ENCODE measurements at regions not wholly inside any gene's neighbourhood (a gene's known extent, or its start where the extent isn't known, plus 50 kb on each side); places are given as distances from the start of the nearest gene placed in this dataset.
"Not testable (repeated sequence)": the region's sequence is repeated elsewhere in the genome, so short reads cannot be mapped to it uniquely, and the experiment has no call there.

DNA sequence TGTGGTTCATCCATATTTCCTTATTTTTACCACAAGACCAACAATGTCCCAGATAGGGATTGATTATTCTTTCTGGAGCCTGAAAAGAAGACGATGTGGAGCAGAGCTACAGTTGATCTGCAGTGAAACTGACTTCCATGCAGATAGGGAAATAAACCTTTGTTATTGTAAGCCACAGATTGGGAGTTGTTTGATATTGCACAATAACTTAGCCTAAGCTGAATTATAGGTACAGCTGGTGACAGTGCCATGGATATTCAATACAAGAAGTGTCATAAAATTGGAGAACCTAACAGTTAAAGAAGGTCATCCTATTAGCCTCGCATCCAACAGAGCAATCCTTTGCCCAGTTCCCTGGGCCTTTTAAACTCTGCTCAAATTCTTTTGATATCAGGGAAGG, 367.7 kb upstream of the PPP2R3A start:
- Histone ChIP-seq H3K79me2 (ENCODE audit: low read length) (no peaks in the 10 kb centered on the region), H3K4me1 (ENCODE audit: low read length) (no peaks in the 10 kb centered on the region), H3K27ac (ENCODE audit: low read length) (no peak overlapping the region), H3K27me3 (ENCODE audit: low read depth, low read length) (peaks cover 17% of the 10 kb centered on the region), H3K4me2 (ENCODE audit: low read length) (no peak overlapping the region), H3K36me3 (replicated peaks; ENCODE audit: low read depth, low read length) (no peaks in the 10 kb centered on the region), H3K4me3 (ENCODE audit: low read length) (no peak overlapping the region), H4K20me1 (ENCODE audit: insufficient read depth, low read length) (no peaks in the 10 kb centered on the region), H2AFZ (ENCODE audit: low read depth, low read length) (no peak overlapping the region), H3K9ac (ENCODE audit: low read length) (no peak overlapping the region), H3K9me3 (ENCODE audit: insufficient read depth, low read length) (no peaks in the 10 kb centered on the region)
- TF ChIP-seq, protein P1, sequence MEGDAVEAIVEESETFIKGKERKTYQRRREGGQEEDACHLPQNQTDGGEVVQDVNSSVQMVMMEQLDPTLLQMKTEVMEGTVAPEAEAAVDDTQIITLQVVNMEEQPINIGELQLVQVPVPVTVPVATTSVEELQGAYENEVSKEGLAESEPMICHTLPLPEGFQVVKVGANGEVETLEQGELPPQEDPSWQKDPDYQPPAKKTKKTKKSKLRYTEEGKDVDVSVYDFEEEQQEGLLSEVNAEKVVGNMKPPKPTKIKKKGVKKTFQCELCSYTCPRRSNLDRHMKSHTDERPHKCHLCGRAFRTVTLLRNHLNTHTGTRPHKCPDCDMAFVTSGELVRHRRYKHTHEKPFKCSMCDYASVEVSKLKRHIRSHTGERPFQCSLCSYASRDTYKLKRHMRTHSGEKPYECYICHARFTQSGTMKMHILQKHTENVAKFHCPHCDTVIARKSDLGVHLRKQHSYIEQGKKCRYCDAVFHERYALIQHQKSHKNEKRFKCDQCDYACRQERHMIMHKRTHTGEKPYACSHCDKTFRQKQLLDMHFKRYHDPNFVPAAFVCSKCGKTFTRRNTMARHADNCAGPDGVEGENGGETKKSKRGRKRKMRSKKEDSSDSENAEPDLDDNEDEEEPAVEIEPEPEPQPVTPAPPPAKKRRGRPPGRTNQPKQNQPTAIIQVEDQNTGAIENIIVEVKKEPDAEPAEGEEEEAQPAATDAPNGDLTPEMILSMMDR (IDR thresholded peaks at IDR 0.05; ENCODE audit: low read depth, low read length): no peak
- TF ChIP-seq EZH2phosphoT487 (IDR thresholded peaks at IDR 0.05; ENCODE audit: low read depth): no peak

DNA sequence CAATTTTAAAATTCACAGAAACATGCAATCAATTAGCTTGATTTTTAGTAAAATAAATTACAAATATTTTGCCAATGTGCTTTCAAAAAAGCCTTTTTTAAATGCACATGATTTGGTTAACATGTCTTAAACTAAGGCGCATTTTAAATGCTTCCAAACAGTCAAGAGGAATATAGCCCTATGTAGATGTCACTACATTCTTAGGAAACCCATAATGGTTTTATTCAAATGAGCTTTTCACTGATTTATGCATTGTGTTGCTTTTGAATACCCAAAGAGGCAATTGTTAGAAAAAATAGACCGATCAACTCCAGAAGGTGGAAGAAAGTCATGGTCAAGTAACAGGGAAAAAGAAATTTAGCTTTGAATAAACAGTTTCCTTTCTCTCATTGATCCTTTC, 366.9 kb upstream of the PPP2R3A start:
- no peak for TF ChIP-seq EZH2phosphoT487 (IDR thresholded peaks at IDR 0.05; ENCODE audit: low read depth)
- H3K79me2 ChIP-seq (ENCODE audit: low read length): no peaks in the 10 kb centered on the region
- H3K4me1 ChIP-seq (ENCODE audit: low read length): no peaks in the 10 kb centered on the region
- no peaks in the 10 kb centered on the region for H3K36me3 ChIP-seq (replicated peaks; ENCODE audit: low read depth, low read length)
- no peak overlapping the region for H3K4me3 ChIP-seq (ENCODE audit: low read length)
- no peak overlapping the region for H3K4me2 ChIP-seq (ENCODE audit: low read length)
- H2AFZ ChIP-seq (ENCODE audit: low read depth, low read length): no peak overlapping the region
- no peaks in the 10 kb centered on the region for H4K20me1 ChIP-seq (ENCODE audit: insufficient read depth, low read length)
- no peak overlapping the region for H3K27ac ChIP-seq (ENCODE audit: low read length)
- no peaks in the 10 kb centered on the region for H3K9me3 ChIP-seq (ENCODE audit: insufficient read depth, low read length)
- H3K27me3 ChIP-seq (ENCODE audit: low read depth, low read length): peaks cover 17% of the 10 kb centered on the region
- H3K9ac ChIP-seq (ENCODE audit: low read length): no peak overlapping the region

- not testable (repeated sequence) for H4K20me1 ChIP-seq (ENCODE audit: insufficient read depth, low read length); H3K27me3 ChIP-seq (ENCODE audit: low read depth, low read length); H3K27ac ChIP-seq (ENCODE audit: low read length); H3K4me1 ChIP-seq (ENCODE audit: low read length); H2AFZ ChIP-seq (ENCODE audit: low read depth, low read length); H3K4me2 ChIP-seq (ENCODE audit: low read length); H3K4me3 ChIP-seq (ENCODE audit: low read length); H3K9ac ChIP-seq (ENCODE audit: low read length); H3K9me3 ChIP-seq (ENCODE audit: insufficient read depth, low read length); H3K79me2 ChIP-seq (ENCODE audit: low read length); H3K36me3 ChIP-seq (replicated peaks; ENCODE audit: low read depth, low read length)
Measured at GRCh38 chr3:135604512-135604911, 361.0 kb upstream of the PPP2R3A start.

- Histone ChIP-seq H3K9me3 (ENCODE audit: insufficient read depth, low read length) (no peaks in the 10 kb centered on the region), H4K20me1 (ENCODE audit: insufficient read depth, low read length) (no peaks in the 10 kb centered on the region), H3K4me3 (ENCODE audit: low read length) (no peak overlapping the region), H3K4me1 (ENCODE audit: low read length) (no peaks in the 10 kb centered on the region), H3K9ac (ENCODE audit: low read length) (no peak overlapping the region), H3K4me2 (ENCODE audit: low read length) (no peak overlapping the region), H3K27me3 (ENCODE audit: low read depth, low read length) (no peaks in the 10 kb centered on the region), H3K27ac (ENCODE audit: low read length) (no peak overlapping the region), H3K79me2 (ENCODE audit: low read length) (no peaks in the 10 kb centered on the region), H3K36me3 (replicated peaks; ENCODE audit: low read depth, low read length) (no peaks in the 10 kb centered on the region), H2AFZ (ENCODE audit: low read depth, low read length) (no peak overlapping the region; the same call in 1 of the 2 replicates)
- TF ChIP-seq, protein P1 (IDR thresholded peaks at IDR 0.05; ENCODE audit: low read depth, low read length): no peak
- no peak for TF ChIP-seq EZH2phosphoT487 (IDR thresholded peaks at IDR 0.05; ENCODE audit: low read depth)
Measured at GRCh38 chr3:135618123-135618522, 347.4 kb upstream of the PPP2R3A start.

DNA sequence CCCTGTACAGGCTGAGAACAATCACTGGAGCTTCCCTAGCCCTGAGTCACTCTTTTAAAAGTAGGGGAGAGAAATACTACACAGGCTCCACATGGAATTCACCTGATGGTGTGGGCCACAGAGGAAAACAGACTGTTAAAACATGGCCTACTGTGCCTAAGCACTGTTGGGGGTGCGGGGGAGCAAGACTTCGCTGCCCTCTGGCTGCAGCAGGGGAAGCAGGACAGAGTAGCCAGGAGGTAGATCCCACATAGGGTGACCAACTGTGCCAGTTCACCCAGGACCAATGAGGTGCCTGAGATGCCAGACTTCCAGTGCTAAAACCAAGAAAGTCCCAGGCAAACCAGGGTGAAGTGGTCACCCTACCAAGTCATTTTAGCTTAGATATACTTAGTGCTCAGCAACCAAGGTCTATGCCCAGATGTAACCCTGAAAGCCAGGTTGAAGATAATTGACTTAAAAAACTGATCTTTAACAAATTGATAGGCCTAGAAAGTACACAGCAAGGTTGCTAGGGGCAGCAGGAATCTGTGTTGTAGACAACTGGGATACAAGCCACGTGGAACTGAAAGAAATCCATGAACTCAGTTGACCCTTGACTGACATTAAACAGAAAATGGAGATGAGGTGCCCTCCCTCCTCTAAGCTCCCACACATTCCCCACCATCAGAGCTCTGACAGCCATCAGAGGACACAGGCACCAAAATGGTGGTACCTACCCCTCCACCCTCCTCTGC, 344.2 kb upstream of the PPP2R3A start:
- TF ChIP-seq EZH2phosphoT487 (IDR thresholded peaks at IDR 0.05; ENCODE audit: low read depth): no peak
- Histone ChIP-seq H2AFZ (ENCODE audit: low read depth, low read length) (no peak overlapping the region), H3K36me3 (replicated peaks; ENCODE audit: low read depth, low read length) (no peaks in the 10 kb centered on the region)

More for the DNA sequence above, 344.2 kb upstream of the PPP2R3A start:
- H3K4me1 ChIP-seq (ENCODE audit: low read length): no peaks in the 10 kb centered on the region
- 0 out of 2 replicates have a peak, but pooled peaks cover 2% of the 10 kb centered on the region for H3K27me3 ChIP-seq (ENCODE audit: low read depth, low read length)
- no peak overlapping the region for H3K27ac ChIP-seq (ENCODE audit: low read length)
- H3K9ac ChIP-seq (ENCODE audit: low read length): no peak overlapping the region
- no peaks in the 10 kb centered on the region for H3K79me2 ChIP-seq (ENCODE audit: low read length)
- H3K9me3 ChIP-seq (ENCODE audit: insufficient read depth, low read length): no peaks in the 10 kb centered on the region
- H3K4me3 ChIP-seq (ENCODE audit: low read length): no peak overlapping the region
- H4K20me1 ChIP-seq (ENCODE audit: insufficient read depth, low read length): no peaks in the 10 kb centered on the region
- H3K4me2 ChIP-seq (ENCODE audit: low read length): no peak overlapping the region
